Esophagus squamous epithelium (tissue), 5 donors: ENCODE measurements at regions not wholly inside any gene's neighbourhood (a gene's known extent, or its start where the extent isn't known, plus 50 kb on each side); places are given as distances from the start of the nearest gene placed in this dataset.

Experiments
- DNase-seq: peaks from one replicate; lab custom pipeline; 2025; lab: John Stamatoyannopoulos, UW
- H3K27ac ChIP-seq, 4 donors: fragments of 200-600 bp; sonication (generic); one replicate each; pipeline ENCODE4 v1.5.1; 2016 to 2019; ENCODE audit warnings: mild to moderate bottlenecking in 1 of 4
- H3K27me3 ChIP-seq, 4 donors: fragments of 200-600 bp; sonication (generic); 1 replicate in 3 of 4; 2 replicates in 1 of 4; pipeline versions ENCODE4 v1.5.1 to v1.6.0; 2017 to 2021; ENCODE audit warnings: antibody characterized with exemption in 1 of 4
- H3K36me3 ChIP-seq, 3 donors: fragments of 200-600 bp; sonication (generic); one replicate each; pipeline ENCODE4 v1.5.1; 2016 to 2019
- H3K4me1 ChIP-seq, 3 donors: fragments of 200-600 bp; sonication (generic); one replicate each; pipeline ENCODE4 v1.5.1; 2017 to 2019
- H3K4me3 ChIP-seq, 4 donors: fragments of 200-600 bp; sonication (generic); 1 replicate in 3 of 4; 2 replicates in 1 of 4; pipeline ENCODE4 v1.5.1; 2016 to 2019; ENCODE audit warnings: mild to moderate bottlenecking in 2 of 4, moderate library complexity in 1 of 4
- H3K9me3 ChIP-seq, 3 donors: fragments of 200-600 bp; sonication (generic); one replicate each; pipeline ENCODE4 v1.5.1; 2016 to 2019
- CTCF ChIP-seq, 6 experiments: fragments of 450-650 bp in 4 of 6; fragments of 200-600 bp in 2 of 6; sonication (generic) in 2 of 6; IDR thresholded peaks; one replicate each; pipeline ENCODE4 v1.5.1; 2016 to 2019; ENCODE audit warnings: antibody characterized with exemption in 6 of 6, mild to moderate bottlenecking in 4 of 6, moderate library complexity in 4 of 6
- POLR2A ChIP-seq, 4 donors: fragments of 450-650 bp; IDR thresholded peaks; one replicate each; pipeline ENCODE4 v1.6.1; 2017; ENCODE audit warnings: antibody characterized with exemption in 4 of 4, mild to moderate bottlenecking in 4 of 4, moderate library complexity in 3 of 4
- WGBS, 2 donors: methylation state at CpG; one replicate each; pipeline ENCODE4 v1.1.5; 2018; 5-methylcytosine and 5-hydroxymethylcytosine counted together
- intact Hi-C: fragments of 100-400 bp; cut with DNase I; formaldehyde crosslinking; loops from one replicate; pipeline ENCODE4 v1.15.0; 2022
- donor health status: DM: yes; HTN: yes; CAD: no.

GRCh38 chr10:131767716-131768115 is 133.1 kb upstream of the PPP2R2D start:
- whole genome bisulfite sequencing, 2 donors = 74 to 82% methylated on average over 7 of the region's 7 CpGs
- peaks cover 0 to 19% (median 0%) of the 10 kb centered on the region in 4 donors for H3K27me3 ChIP-seq
- H3K9me3 ChIP-seq = no peaks in the 10 kb centered on the region
- H3K4me3 ChIP-seq = no peak overlapping the region
- no peaks in the 10 kb centered on the region for H3K4me1 ChIP-seq
- intact Hi-C loops = no loop called here
- TF ChIP-seq POLR2A (IDR thresholded peaks at IDR 0.05) = no peak
- TF ChIP-seq CTCF (IDR thresholded peaks at IDR 0.05) = no peak
- no peak for DNase-seq
- no peak overlapping the region for H3K27ac ChIP-seq
- no peaks in the 10 kb centered on the region for H3K36me3 ChIP-seq

DNA sequence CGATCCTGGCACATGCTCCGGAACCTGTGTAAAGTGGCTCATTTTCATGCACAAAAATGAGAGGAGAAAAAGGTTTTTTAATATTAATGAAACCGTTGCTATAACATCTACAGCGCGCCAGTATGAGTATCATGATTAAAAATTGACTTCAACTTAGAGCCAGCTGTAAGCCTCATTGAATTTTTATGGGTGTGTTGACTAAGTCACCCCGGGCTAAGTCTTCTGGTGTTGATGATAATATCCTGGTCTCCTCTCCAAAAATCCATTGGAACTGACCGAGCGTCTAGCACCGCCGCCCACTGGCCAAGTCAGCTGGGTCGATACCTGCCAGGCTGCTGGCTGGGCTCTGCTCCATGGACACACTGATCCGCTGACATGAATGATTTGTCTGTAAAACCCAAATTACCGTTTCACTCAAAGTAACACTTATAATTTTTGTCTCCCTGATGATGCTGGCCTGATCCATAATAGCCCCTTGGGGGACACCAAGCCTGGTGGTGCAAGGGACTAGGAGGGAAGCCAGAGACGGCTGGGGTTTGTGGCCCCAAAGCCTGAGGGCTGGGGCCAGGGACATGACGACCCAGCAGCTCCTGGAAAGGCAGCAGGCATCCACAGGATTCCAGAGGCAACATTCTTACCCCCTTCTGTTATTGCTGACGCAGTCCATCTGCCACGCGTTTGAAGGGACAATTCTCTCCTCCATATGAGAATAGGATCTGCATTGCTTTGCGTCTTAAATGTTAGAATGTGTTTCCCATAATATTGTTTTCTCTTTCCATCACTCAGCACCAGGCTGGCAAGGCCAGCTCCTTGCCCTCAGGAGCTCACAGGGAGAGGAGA is 131.0 kb upstream of the PPP2R2D start:
- no peak for DNase-seq
- no peaks in the 10 kb centered on the region for H3K9me3 ChIP-seq
- H3K27me3 ChIP-seq = peaks cover 0 to 14% (median 0%) of the 10 kb centered on the region in 4 donors
- H3K27ac ChIP-seq = no peak overlapping the region
- no peaks in the 10 kb centered on the region for H3K36me3 ChIP-seq
- TF ChIP-seq POLR2A (IDR thresholded peaks at IDR 0.05) (no peak), CTCF (IDR thresholded peaks at IDR 0.05) (no peak)
- 79% methylated on average over 18 to 19 of the region's 19 CpGs for WGBS, 2 donors
- no peaks in the 10 kb centered on the region for H3K4me1 ChIP-seq
- intact Hi-C loops = no loop called here
- no peak overlapping the region for H3K4me3 ChIP-seq

DNA sequence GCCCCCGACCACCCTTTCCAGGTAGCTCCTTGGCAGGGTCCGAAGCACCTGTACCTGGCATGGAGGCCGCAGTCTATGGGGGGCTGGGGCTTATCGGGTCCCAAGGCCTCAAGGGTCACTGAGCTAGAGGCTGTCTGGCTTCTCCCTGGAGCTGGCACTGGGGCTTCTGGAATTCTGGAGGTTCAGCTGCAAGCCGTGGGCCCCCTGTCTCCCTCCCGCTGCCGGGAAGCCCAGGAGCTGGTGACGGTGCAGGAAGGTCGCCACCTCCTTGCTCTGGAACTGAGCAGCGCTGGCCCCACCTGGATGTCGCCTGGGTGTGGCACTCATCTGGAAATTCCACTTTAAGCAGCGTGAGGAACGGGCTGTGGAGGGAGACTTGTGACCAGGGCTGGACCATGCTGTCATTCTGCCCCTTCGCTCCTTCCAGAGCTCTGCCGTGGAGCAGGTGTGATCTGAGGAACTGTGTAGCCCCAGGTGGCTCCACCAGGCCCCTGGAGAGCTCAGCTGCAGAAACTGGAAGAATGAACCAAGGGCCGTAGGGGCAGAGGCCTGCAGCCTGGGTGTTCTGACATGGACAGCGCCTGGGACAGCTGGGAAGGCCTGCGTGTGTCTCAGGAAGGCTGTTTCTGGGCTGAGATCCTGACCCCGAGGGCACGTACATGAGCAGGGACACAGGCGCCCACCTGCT is 129.7 kb upstream of the PPP2R2D start:
- DNase-seq = no peak
- TF ChIP-seq POLR2A (IDR thresholded peaks at IDR 0.05) (no peak), CTCF (IDR thresholded peaks at IDR 0.05) (no peak)
- Histone ChIP-seq H3K36me3 (no peaks in the 10 kb centered on the region), H3K27ac (no peak overlapping the region), H3K4me1 (no peaks in the 10 kb centered on the region), H3K9me3 (peaks cover 0 to 8% (median 6%) of the 10 kb centered on the region in 3 donors), H3K27me3 (peaks cover 0 to 14% (median 0%) of the 10 kb centered on the region in 4 donors), H3K4me3 (no peak overlapping the region)
- 77% methylated on average over 3 to 7 of the region's 21 CpGs for WGBS, 2 donors
- intact Hi-C loops = no loop called here

DNA sequence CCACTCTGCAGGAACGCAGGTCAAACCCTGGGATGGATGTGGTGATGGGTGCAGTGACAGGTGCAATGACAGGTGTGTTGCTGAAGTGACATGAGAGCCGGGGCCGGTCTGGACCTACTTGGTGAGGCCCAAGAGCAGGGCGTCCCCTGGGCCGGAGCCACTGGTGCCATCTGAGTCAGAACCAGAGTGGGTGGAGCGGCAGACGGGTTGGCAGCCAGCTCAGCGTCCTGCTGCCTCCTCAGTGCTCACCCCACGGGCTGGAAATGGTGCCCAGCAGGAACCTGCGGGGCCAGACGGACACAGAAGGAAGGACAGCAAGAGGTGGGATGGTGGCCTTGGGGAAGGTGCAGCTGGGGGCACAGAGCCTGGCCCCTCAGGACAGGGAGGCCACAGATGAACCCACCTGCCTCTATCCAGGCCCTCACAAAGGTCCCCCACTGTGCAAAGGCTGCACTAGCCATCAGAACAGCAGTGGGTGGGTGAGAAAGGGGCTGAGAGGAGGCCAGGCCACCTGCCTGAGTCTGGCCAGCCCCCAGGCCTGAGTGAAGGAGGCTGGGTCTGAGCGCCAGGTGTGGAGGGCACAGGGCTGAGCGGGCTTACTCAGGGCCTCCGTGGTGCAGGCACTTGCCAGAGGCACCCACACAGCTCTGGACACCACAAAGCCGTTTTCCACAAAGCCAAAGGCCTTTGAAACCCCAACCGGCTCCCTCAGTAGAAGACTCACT is 129.0 kb upstream of the PPP2R2D start:
- H3K27ac ChIP-seq = no peak overlapping the region
- H3K4me1 ChIP-seq = no peaks in the 10 kb centered on the region
- peaks cover 0 to 15% (median 11%) of the 10 kb centered on the region in 3 donors for H3K9me3 ChIP-seq
- no peaks in the 10 kb centered on the region for H3K36me3 ChIP-seq
- peaks cover 0 to 14% (median 0%) of the 10 kb centered on the region in 4 donors for H3K27me3 ChIP-seq
- WGBS, 2 donors = 78 to 90% methylated on average over 2 to 6 of the region's 16 CpGs
- H3K4me3 ChIP-seq = no peak overlapping the region
- DNase-seq = no peak
- intact Hi-C loops = no loop called here
- TF ChIP-seq CTCF (IDR thresholded peaks at IDR 0.05) (no peak), POLR2A (IDR thresholded peaks at IDR 0.05) (no peak)
